Lower leg skin (tissue), 4 donors: ENCODE measurements at regions not wholly inside any gene's neighbourhood (a gene's known extent, or its start where the extent isn't known, plus 50 kb on each side); places are given as distances from the start of the nearest gene placed in this dataset.
"Not testable (repeated sequence)": the region's sequence is repeated elsewhere in the genome, so short reads cannot be mapped to it uniquely, and the experiment has no call there.

ENCODE experiments used
- DNase-seq, 2 donors: peaks; one replicate each; pipeline ENCODE4 v3.0.0-alpha.2; 2019; ENCODE audit warnings: low spot score in 2 of 2
- H3K4me3 ChIP-seq: fragments of 200-600 bp; sonication (generic); 2 replicates; pipeline ENCODE4 v1.5.1; 2017; ENCODE audit warnings: mild to moderate bottlenecking, low read depth; ENCODE audit not compliant: poor library complexity, severe bottlenecking
- POLR2A ChIP-seq, 2 donors: fragments of 450-650 bp; IDR thresholded peaks; one replicate each; pipeline ENCODE4 v1.6.1; 2016 to 2017; ENCODE audit warnings: antibody characterized with exemption in 2 of 2, mild to moderate bottlenecking in 1 of 2, moderate library complexity in 1 of 2
- whole genome bisulfite sequencing, 2 donors: methylation state at CpG; one replicate each; pipeline ENCODE4 v1.1.5; 2018; 5-methylcytosine and 5-hydroxymethylcytosine counted together
- intact Hi-C: fragments of 100-400 bp; cut with DNase I; formaldehyde crosslinking; loops from one replicate; pipeline ENCODE4 v1.15.0; 2023; ENCODE audit warnings: low total_unique reads
- TF ChIP-seq, protein P1 (sequence below), 3 donors: fragments of 450-650 bp; IDR thresholded peaks; one replicate each; pipeline ENCODE4 v1.5.1; 2016; ENCODE audit warnings: antibody characterized with exemption in 3 of 3, mild to moderate bottlenecking in 3 of 3, moderate library complexity in 2 of 3

DNA sequence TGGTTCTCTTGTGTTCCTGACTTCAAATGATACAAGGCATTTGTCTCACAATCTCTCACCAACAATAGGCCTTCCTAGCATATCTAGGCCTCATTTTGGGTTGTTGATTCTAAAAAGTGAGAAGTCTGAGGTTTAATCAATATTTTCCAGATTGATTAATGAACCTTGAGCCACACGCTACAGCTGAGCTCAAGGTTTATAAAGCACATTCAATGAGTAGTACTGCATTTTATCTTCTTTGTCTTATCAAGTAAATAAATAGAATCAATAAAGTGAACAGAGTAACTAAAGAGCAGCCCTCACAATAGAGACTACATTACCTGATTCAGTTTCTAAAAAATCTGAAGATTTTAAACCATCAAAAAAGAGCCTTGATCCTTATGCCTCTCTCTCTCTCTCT is 407.5 kb upstream of the CLEC14A start:
- intact Hi-C loops = no loop called here
- no peak for DNase-seq
- H3K4me3 ChIP-seq = no peak overlapping the region
- no peak for TF ChIP-seq POLR2A (IDR thresholded peaks at IDR 0.05)
- TF ChIP-seq, protein P1, sequence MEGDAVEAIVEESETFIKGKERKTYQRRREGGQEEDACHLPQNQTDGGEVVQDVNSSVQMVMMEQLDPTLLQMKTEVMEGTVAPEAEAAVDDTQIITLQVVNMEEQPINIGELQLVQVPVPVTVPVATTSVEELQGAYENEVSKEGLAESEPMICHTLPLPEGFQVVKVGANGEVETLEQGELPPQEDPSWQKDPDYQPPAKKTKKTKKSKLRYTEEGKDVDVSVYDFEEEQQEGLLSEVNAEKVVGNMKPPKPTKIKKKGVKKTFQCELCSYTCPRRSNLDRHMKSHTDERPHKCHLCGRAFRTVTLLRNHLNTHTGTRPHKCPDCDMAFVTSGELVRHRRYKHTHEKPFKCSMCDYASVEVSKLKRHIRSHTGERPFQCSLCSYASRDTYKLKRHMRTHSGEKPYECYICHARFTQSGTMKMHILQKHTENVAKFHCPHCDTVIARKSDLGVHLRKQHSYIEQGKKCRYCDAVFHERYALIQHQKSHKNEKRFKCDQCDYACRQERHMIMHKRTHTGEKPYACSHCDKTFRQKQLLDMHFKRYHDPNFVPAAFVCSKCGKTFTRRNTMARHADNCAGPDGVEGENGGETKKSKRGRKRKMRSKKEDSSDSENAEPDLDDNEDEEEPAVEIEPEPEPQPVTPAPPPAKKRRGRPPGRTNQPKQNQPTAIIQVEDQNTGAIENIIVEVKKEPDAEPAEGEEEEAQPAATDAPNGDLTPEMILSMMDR (IDR thresholded peaks at IDR 0.05) = no peak
- WGBS, 2 donors = 96 to 97% methylated on average over 1 of the region's 1 CpG

GRCh38 chr14:38662781-38663180 is 406.9 kb upstream of the CLEC14A start:
- WGBS, 2 donors = 64 to 68% methylated on average over 3 of the region's 3 CpGs
- no peak for DNase-seq
- no peak for TF ChIP-seq POLR2A (IDR thresholded peaks at IDR 0.05)
- TF ChIP-seq, protein P1 (IDR thresholded peaks at IDR 0.05) = no peak
- H3K4me3 ChIP-seq = no peak overlapping the region
- intact Hi-C loops = no loop called here

DNA sequence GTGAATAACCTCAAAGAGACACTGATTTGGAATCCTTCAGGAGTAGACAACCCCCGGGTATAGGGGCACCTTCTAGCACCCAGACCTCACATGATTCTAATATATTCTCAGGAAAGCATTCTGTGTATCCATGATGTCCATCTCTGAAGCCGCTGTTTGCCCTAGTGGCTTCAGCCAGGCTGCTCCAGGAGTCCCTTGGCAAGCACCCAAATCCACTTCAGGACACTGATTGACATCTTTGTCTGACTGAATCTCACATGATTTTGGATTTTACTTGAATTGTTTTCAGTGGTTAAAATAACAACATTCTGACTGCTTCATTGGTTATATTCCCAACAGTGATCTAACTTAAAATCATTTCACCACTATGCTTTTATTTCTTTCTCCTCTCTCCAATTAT is 390.5 kb upstream of the CLEC14A start:
- intact Hi-C loops = no loop called here
- no peak for TF ChIP-seq POLR2A (IDR thresholded peaks at IDR 0.05)
- TF ChIP-seq, protein P1 (IDR thresholded peaks at IDR 0.05) = no peak
- WGBS, 2 donors = 77 to 86% methylated on average over 2 of the region's 2 CpGs

DNA sequence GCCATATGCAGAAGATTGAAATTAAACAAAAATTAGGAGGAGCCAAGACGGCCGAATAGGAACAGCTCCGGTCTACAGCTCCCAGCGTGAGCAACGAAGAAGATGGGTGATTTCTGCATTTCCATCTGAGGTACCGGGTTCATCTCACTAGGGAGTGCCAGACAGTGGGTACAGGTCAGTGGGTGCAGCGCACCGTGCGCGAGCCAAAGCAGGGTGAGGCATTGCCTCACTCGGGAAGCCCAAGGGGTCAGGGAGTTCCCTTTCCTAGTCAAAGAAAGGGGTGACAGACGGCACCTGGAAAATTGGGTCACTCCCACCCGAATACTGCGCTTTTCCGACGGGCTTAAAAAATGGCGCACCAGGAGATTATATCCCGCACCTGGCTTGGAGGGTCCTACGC is 379.0 kb upstream of the CLEC14A start:
- WGBS, 2 donors = 95 to 96% methylated on average over 19 of the region's 19 CpGs
- H3K4me3 ChIP-seq, DNase-seq, intact Hi-C loops: not testable (repeated sequence)

More for the DNA sequence above, 390.5 kb upstream of the CLEC14A start:
- DNase-seq = no peak
- H3K4me3 ChIP-seq = no peak overlapping the region

DNA sequence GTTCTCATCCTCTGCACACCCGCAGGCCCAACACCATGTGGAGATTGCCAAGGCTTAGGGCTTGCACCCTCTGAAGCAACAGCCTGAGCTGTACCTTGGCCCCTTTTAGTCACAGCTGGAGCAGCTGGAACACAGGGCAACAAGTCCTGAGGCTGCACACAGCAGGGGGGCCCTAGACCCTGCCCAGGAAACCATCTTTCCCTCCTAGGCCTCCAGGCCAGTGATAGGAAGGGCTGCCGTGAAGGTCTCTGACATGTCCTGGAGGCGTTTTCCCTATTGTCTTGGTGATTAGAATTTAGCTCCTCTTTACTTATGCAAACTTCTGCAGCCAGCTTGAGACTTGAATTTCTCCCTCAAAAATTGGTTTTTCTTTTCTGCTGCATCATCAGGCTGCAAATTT is 373.5 kb upstream of the CLEC14A start:
- TF ChIP-seq, protein P1 (IDR thresholded peaks at IDR 0.05) = no peak
- no peak for TF ChIP-seq POLR2A (IDR thresholded peaks at IDR 0.05)
- DNase-seq = no peak
- 69 to 78% methylated on average over 3 of the region's 3 CpGs for WGBS, 2 donors

GRCh38 chr14:38627163-38627562 is 371.3 kb upstream of the CLEC14A start:
- WGBS, 2 donors = 60 to 64% methylated on average over 2 of the region's 2 CpGs
- H3K4me3 ChIP-seq = no peak overlapping the region
- no peak for DNase-seq
- intact Hi-C loops = no loop called here
- TF ChIP-seq, protein P1 (IDR thresholded peaks at IDR 0.05) = no peak
- TF ChIP-seq POLR2A (IDR thresholded peaks at IDR 0.05) = no peak

More for the DNA sequence above, 373.5 kb upstream of the CLEC14A start:
- no peak overlapping the region for H3K4me3 ChIP-seq
- intact Hi-C loops = no loop called here
